H1 (cell line): ENCODE measurements at regions not wholly inside any gene's neighbourhood (a gene's known extent, or its start where the extent isn't known, plus 50 kb on each side); places are given as distances from the start of the nearest gene placed in this dataset.

Experiments used
- CTCF ChIA-PET: fragments of 300-600 bp; sonication (Branson Sonifier 250); formaldehyde crosslinking; loops from one replicate; lab custom pipeline; 2021; ENCODE audit not compliant: partially characterized antibody; lab: Charles Lee
- POLR2A ChIA-PET: fragments of 300-600 bp; sonication (Branson Sonifier 250); formaldehyde crosslinking; loops from one replicate; lab custom pipeline; 2021; ENCODE audit warnings: inconsistent platforms; ENCODE audit not compliant: partially characterized antibody; lab: Charles Lee
- DNase-seq, 2 experiments: peaks; one replicate each; pipeline versions ENCODE4 v3.0.0 to v3.0.0-alpha.2; 2010 to 2022; ENCODE audit warnings: low spot score in 2 of 2, low read depth in 1 of 2, mixed read lengths in 1 of 2
- FAIRE-seq: peaks from 2 replicates; lab custom pipeline; 2011; peaks lifted over from hg19 to GRCh38; lab: Jason Lieb, UNC
- H2AFZ ChIP-seq: 2 replicates; pipeline ENCODE4 v1.8.1; 2012; ENCODE audit warnings: low read length, inconsistent platforms
- H2AK5ac ChIP-seq: 2 replicates; pipeline ENCODE4 v1.6.1; 2013; ENCODE audit warnings: low read depth, low read length
- H2BK120ac ChIP-seq: replicated peaks from 2 replicates; pipeline ENCODE3; 2013; ENCODE audit warnings: low read depth, low read length, inconsistent platforms
- H2BK12ac ChIP-seq: 2 replicates; pipeline ENCODE4 v1.6.1; 2013; ENCODE audit warnings: low read depth, low read length
- H2BK15ac ChIP-seq: 2 replicates; pipeline ENCODE4 v1.6.1; 2013; ENCODE audit warnings: low read length
- H2BK20ac ChIP-seq: 2 replicates; pipeline ENCODE4 v1.6.1; 2013; ENCODE audit warnings: low read length
- H2BK5ac ChIP-seq: 2 replicates; pipeline ENCODE4 v1.6.1; 2013; ENCODE audit warnings: low read depth, low read length
- H3K14ac ChIP-seq: 2 replicates; pipeline ENCODE4 v1.6.1; 2013; ENCODE audit warnings: inconsistent platforms; ENCODE audit not compliant: insufficient read length
- H3K18ac ChIP-seq: 2 replicates; pipeline ENCODE4 v1.6.1; 2013; ENCODE audit warnings: low read length; ENCODE audit errors: extremely low read depth
- H3K23ac ChIP-seq: 2 replicates; pipeline ENCODE4 v1.6.1; 2013; ENCODE audit warnings: inconsistent platforms; ENCODE audit not compliant: insufficient read length
- H3K23me2 ChIP-seq: 2 replicates; pipeline ENCODE4 v1.6.1; 2013; ENCODE audit warnings: low read depth, low read length
- H3K27ac ChIP-seq: 2 replicates; pipeline ENCODE4 v1.6.1; 2011; ENCODE audit warnings: low read depth, low read length, inconsistent platforms
- H3K27me3 ChIP-seq, 4 experiments: replicated peaks in 1 of 4; 1 replicate in 1 of 4; 2 replicates in 3 of 4; pipeline versions ENCODE4 v1.6.1 to v1.8.1; 2011 to 2013; ENCODE audit warnings: low read length in 3 of 4, mild to moderate bottlenecking in 3 of 4, inconsistent platforms in 2 of 4, mixed read lengths in 2 of 4, moderate library complexity in 1 of 4; ENCODE audit not compliant: control insufficient read depth in 3 of 4, insufficient read depth in 3 of 4; ENCODE audit errors: extremely low read depth in 1 of 4
- H3K36me3 ChIP-seq, 4 experiments: 2 replicates each; pipeline versions ENCODE4 v1.6.1 to v1.8.1; 2011 to 2013; ENCODE audit warnings: mild to moderate bottlenecking in 4 of 4, low read length in 3 of 4, moderate library complexity in 2 of 4, control low read depth in 1 of 4, inconsistent platforms in 1 of 4; ENCODE audit not compliant: insufficient read depth in 4 of 4, control insufficient read depth in 2 of 4
- H3K4ac ChIP-seq: replicated peaks from 2 replicates; pipeline ENCODE3; 2013; ENCODE audit warnings: low read length, low read depth, mixed read lengths, inconsistent platforms; ENCODE audit not compliant: insufficient read length
- H3K4me1 ChIP-seq, 4 experiments: replicated peaks in 1 of 4; 1 replicate in 1 of 4; 2 replicates in 3 of 4; pipeline versions ENCODE4 v1.6.1 to v1.8.1; 2011 to 2013; ENCODE audit warnings: low read length in 3 of 4, inconsistent platforms in 2 of 4, mixed read lengths in 1 of 4; ENCODE audit not compliant: insufficient read depth in 4 of 4, control insufficient read depth in 3 of 4
- H3K4me2 ChIP-seq, 2 experiments: 2 replicates each; pipeline versions ENCODE4 v1.6.1 to v1.8.1; 2011 to 2013; ENCODE audit warnings: low read depth in 2 of 2, low read length in 2 of 2, control low read depth in 1 of 2, inconsistent platforms in 1 of 2, mild to moderate bottlenecking in 1 of 2; ENCODE audit not compliant: insufficient read depth in 1 of 2
- H3K4me3 ChIP-seq, 4 experiments: fragments of 200-600, 300-600 bp in 1 of 4; sonication (generic), shearing (Covaris generic), sonication (Bioruptor Twin) in 1 of 4; 2 replicates each; pipeline versions ENCODE4 v1.5.1 to v1.8.1; 2011 to 2016; ENCODE audit warnings: low read length in 4 of 4, low read depth in 3 of 4, control low read depth in 2 of 4, inconsistent platforms in 2 of 4, mild to moderate bottlenecking in 2 of 4, mixed read lengths in 1 of 4, moderate library complexity in 1 of 4; ENCODE audit not compliant: insufficient read depth in 2 of 4; ENCODE audit errors: extremely low read depth in 1 of 4
- H3K56ac ChIP-seq: replicated peaks from 2 replicates; pipeline ENCODE3; 2013; ENCODE audit warnings: low read depth, mild to moderate bottlenecking, mixed read lengths, low read length, inconsistent platforms; ENCODE audit not compliant: insufficient read length
- H3K79me1 ChIP-seq: 2 replicates; pipeline ENCODE4 v1.6.1; 2013; ENCODE audit warnings: low read depth, low read length, control low read depth
- H3K79me2 ChIP-seq, 2 experiments: 2 replicates each; pipeline versions ENCODE4 v1.6.1 to v1.8.1; 2012 to 2013; ENCODE audit warnings: low read length in 2 of 2, mild to moderate bottlenecking in 2 of 2, inconsistent platforms in 1 of 2; ENCODE audit not compliant: insufficient read depth in 2 of 2, control insufficient read depth in 1 of 2
- H3K9ac ChIP-seq, 4 experiments: replicated peaks in 1 of 4; 1 replicate in 1 of 4; 2 replicates in 3 of 4; pipeline versions ENCODE4 v1.6.1 to v1.8.1; 2011 to 2013; ENCODE audit warnings: low read depth in 3 of 4, low read length in 3 of 4, control low read depth in 2 of 4, mild to moderate bottlenecking in 2 of 4, moderate library complexity in 2 of 4, inconsistent platforms in 1 of 4; ENCODE audit errors: extremely low read depth in 1 of 4
- H3K9me3 ChIP-seq, 2 experiments: 2 replicates each; pipeline versions ENCODE4 v1.6.1 to v1.8.1; 2012 to 2013; ENCODE audit warnings: mild to moderate bottlenecking in 2 of 2, moderate library complexity in 2 of 2, control low read depth in 1 of 2, inconsistent platforms in 1 of 2, low read depth in 1 of 2, low read length in 1 of 2, mixed read lengths in 1 of 2; ENCODE audit not compliant: insufficient read depth in 2 of 2
- H4K20me1 ChIP-seq, 2 experiments: replicated peaks in 1 of 2; 2 replicates each; pipeline versions ENCODE3 to v1.8.1; 2011 to 2013; ENCODE audit warnings: inconsistent platforms in 2 of 2, low read length in 2 of 2, mild to moderate bottlenecking in 1 of 2; ENCODE audit not compliant: insufficient read depth in 2 of 2, control insufficient read depth in 1 of 2
- H4K5ac ChIP-seq: 2 replicates; pipeline ENCODE4 v1.6.1; 2013; ENCODE audit warnings: low read length, low read depth, mixed read lengths, inconsistent platforms; ENCODE audit not compliant: insufficient read length
- H4K8ac ChIP-seq: 2 replicates; pipeline ENCODE4 v1.8.0; 2013; ENCODE audit warnings: mild to moderate bottlenecking, moderate library complexity, low read length, inconsistent platforms; ENCODE audit not compliant: insufficient read depth; ENCODE audit errors: extremely low read depth
- H4K91ac ChIP-seq: replicated peaks from 2 replicates; pipeline ENCODE3; 2013; ENCODE audit warnings: low read length, mixed read lengths, inconsistent platforms; ENCODE audit not compliant: insufficient read length
- CBX8 ChIP-seq: fragments of 300-800, 300-1000 bp; sonication (generic); IDR thresholded peaks from 2 replicates; pipeline ENCODE4 v1.7.1; 2016; ENCODE audit warnings: low read depth, low read length, borderline replicate concordance
- CREB1 ChIP-seq: IDR thresholded peaks from 2 replicates; pipeline ENCODE4 v1.6.1; 2012; ENCODE audit warnings: inconsistent platforms
- YY1 ChIP-seq: IDR thresholded peaks from 2 replicates; pipeline ENCODE4 v1.6.1; 2011; ENCODE audit warnings: low read depth, mild to moderate bottlenecking, low read length
- ZNF274 ChIP-seq: IDR thresholded peaks from 2 replicates; pipeline ENCODE4 v1.7.0; 2012; ENCODE audit warnings: low read length, borderline replicate concordance; ENCODE audit errors: extremely low read depth
- WGBS, 2 experiments: shearing (Covaris generic) in 1 of 2; methylation state at CpG; one replicate each; pipeline versions ENCODE4 v1.1.6 to v1.1.7; 2013 to 2015; ENCODE audit warnings: low lambda C conversion rate in 2 of 2, mixed read lengths in 2 of 2, inconsistent platforms in 1 of 2, low coverage in 1 of 2, missing lambda C conversion rate in 1 of 2; ENCODE audit not compliant: insufficient replicate concordance in 2 of 2, insufficient coverage in 1 of 2, insufficient read length in 1 of 2; ENCODE audit errors: extremely low coverage in 1 of 2, missing lambda C conversion rate in 1 of 2; 5-methylcytosine and 5-hydroxymethylcytosine counted together

DNA sequence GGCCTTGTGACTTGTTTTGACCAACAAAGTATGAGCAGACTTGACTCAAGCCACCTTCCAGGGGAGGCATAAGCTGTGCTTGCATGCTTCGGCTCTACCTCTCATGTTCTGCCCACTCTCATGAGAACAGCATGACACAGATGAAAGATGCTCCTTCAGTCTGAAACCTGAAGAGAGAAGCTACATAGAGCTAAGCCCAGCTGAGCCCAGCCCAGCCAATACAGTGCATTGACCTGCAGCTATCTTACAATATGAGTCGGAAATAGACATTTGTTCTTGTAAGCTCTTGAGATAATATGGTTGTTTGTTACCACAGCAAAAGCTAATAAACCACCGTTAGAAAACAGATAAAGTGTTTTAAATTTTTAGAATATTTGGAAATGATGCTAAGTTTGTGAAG lies 426.7 kb upstream of the PKDCC start:
- H3K18ac ChIP-seq = no peak overlapping the region
- DNase-seq (no peak), FAIRE-seq (no peak)
- no peak overlapping the region for H3K4me3 ChIP-seq
- no peaks in the 10 kb centered on the region for H3K9me3 ChIP-seq
- no peaks in the 10 kb centered on the region for H3K23me2 ChIP-seq
- ChIA-PET CTCF (interaction anchor here (0.6 to 1.0 kb wide), 2 partner anchors 82 to 136 kb away, joined by 3 read pairs; no protein-coding TSS in a partner anchor), POLR2A (interaction anchor here (0.8 kb wide), 1 partner anchor 61 kb away, joined by 3 read pairs; no protein-coding TSS in a partner anchor)
- H3K36me3 ChIP-seq = no peaks in the 10 kb centered on the region
- H3K56ac ChIP-seq = no peak overlapping the region
- H3K4me2 ChIP-seq = no peak overlapping the region
- H3K27me3 ChIP-seq = peaks cover 0 to 1% (median 0%) of the 10 kb centered on the region in 4 experiments; a peak in 1 of 7 replicates
- no peak overlapping the region for H3K14ac ChIP-seq
- 95% methylated on average over 3 of the region's 3 CpGs; no CpG with 5 or more reads in 1 of the 2 experiments for WGBS, 2 experiments
- H3K79me1 ChIP-seq = no peaks in the 10 kb centered on the region
- no peak overlapping the region for H2BK15ac ChIP-seq
- H3K79me2 ChIP-seq = no peaks in the 10 kb centered on the region
- no peak overlapping the region for H3K27ac ChIP-seq
- no peak overlapping the region for H2BK12ac ChIP-seq
- H4K20me1 ChIP-seq = no peaks in the 10 kb centered on the region
- no peak overlapping the region for H4K5ac ChIP-seq
- H4K8ac ChIP-seq = no peak overlapping the region
- no peak overlapping the region for H3K9ac ChIP-seq
- H2BK5ac ChIP-seq = no peak overlapping the region
- H2BK20ac ChIP-seq = no peak overlapping the region
- no peaks in the 10 kb centered on the region for H3K4me1 ChIP-seq
- H4K91ac ChIP-seq = no peak overlapping the region
- no peak overlapping the region for H2BK120ac ChIP-seq
- H3K4ac ChIP-seq = no peak overlapping the region
- H2AFZ ChIP-seq = no peak overlapping the region; the same call in 1 of the 2 replicates
- no peak overlapping the region for H2AK5ac ChIP-seq
- no peak overlapping the region for H3K23ac ChIP-seq
- TF ChIP-seq CREB1 (no peak), CBX8 (no peak), ZNF274 (no peak), YY1 (no peak)
